PFSK-1 (cell line): ENCODE measurements at regions not wholly inside any gene's neighbourhood (a gene's known extent, or its start where the extent isn't known, plus 50 kb on each side); places are given as distances from the start of the nearest gene placed in this dataset.

Experiments used
- FOXP2 ChIP-seq: optimal IDR thresholded peaks from 2 replicates; pipeline ENCODE3; 2011; ENCODE audit warnings: borderline replicate concordance, control low read depth, inconsistent platforms; ENCODE audit not compliant: insufficient read depth; ENCODE audit errors: extremely low read length, extremely low read depth
- POLR2AphosphoS5 ChIP-seq: IDR thresholded peaks from 2 replicates; pipeline ENCODE4 v1.6.1; 2012; ENCODE audit warnings: low read depth, mild to moderate bottlenecking, control low read depth, low read length, moderate library complexity
- SIN3A ChIP-seq: IDR thresholded peaks from 2 replicates; pipeline ENCODE4 v1.6.1; 2012; ENCODE audit warnings: mild to moderate bottlenecking, low read length, moderate library complexity, borderline replicate concordance; ENCODE audit not compliant: insufficient read depth
- TAF1 ChIP-seq: IDR thresholded peaks from 2 replicates; pipeline ENCODE4 v1.6.1; 2012; ENCODE audit warnings: low read length, control low read depth, borderline replicate concordance; ENCODE audit not compliant: insufficient read depth
- TF ChIP-seq, protein P1 (sequence below), 2 experiments: IDR thresholded peaks; 2 replicates each; pipeline versions ENCODE4 v1.6.1 to v1.8.0; 2011 to 2012; ENCODE audit warnings: low read depth in 2 of 2, low read length in 2 of 2, control low read depth in 1 of 2, inconsistent platforms in 1 of 2, mild to moderate bottlenecking in 1 of 2, moderate library complexity in 1 of 2; ENCODE audit not compliant: insufficient read depth in 1 of 2

GRCh38 chr20:50242548-50242862, 51.9 kb downstream of the CEBPB start:
- TF ChIP-seq FOXP2, result no peak
- no peak for TF ChIP-seq POLR2AphosphoS5
- TF ChIP-seq, protein P1, sequence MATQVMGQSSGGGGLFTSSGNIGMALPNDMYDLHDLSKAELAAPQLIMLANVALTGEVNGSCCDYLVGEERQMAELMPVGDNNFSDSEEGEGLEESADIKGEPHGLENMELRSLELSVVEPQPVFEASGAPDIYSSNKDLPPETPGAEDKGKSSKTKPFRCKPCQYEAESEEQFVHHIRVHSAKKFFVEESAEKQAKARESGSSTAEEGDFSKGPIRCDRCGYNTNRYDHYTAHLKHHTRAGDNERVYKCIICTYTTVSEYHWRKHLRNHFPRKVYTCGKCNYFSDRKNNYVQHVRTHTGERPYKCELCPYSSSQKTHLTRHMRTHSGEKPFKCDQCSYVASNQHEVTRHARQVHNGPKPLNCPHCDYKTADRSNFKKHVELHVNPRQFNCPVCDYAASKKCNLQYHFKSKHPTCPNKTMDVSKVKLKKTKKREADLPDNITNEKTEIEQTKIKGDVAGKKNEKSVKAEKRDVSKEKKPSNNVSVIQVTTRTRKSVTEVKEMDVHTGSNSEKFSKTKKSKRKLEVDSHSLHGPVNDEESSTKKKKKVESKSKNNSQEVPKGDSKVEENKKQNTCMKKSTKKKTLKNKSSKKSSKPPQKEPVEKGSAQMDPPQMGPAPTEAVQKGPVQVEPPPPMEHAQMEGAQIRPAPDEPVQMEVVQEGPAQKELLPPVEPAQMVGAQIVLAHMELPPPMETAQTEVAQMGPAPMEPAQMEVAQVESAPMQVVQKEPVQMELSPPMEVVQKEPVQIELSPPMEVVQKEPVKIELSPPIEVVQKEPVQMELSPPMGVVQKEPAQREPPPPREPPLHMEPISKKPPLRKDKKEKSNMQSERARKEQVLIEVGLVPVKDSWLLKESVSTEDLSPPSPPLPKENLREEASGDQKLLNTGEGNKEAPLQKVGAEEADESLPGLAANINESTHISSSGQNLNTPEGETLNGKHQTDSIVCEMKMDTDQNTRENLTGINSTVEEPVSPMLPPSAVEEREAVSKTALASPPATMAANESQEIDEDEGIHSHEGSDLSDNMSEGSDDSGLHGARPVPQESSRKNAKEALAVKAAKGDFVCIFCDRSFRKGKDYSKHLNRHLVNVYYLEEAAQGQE (IDR thresholded peaks at IDR 0.05; ENCODE audit: insufficient read depth in 1 of 2, low read depth in 2 of 2, low read length in 2 of 2), result no peak
- TF ChIP-seq SIN3A, result no peak
- no peak for TF ChIP-seq TAF1

GRCh38 chr20:50242863-50243609, 52.4 kb downstream of the CEBPB start:
- TF ChIP-seq, protein P1 (IDR thresholded peaks at IDR 0.05; ENCODE audit: insufficient read depth in 1 of 2, low read depth in 2 of 2, low read length in 2 of 2), result no peak
- TF ChIP-seq FOXP2 (no peak), POLR2AphosphoS5 (no peak), SIN3A (no peak), TAF1 (no peak)

DNA sequence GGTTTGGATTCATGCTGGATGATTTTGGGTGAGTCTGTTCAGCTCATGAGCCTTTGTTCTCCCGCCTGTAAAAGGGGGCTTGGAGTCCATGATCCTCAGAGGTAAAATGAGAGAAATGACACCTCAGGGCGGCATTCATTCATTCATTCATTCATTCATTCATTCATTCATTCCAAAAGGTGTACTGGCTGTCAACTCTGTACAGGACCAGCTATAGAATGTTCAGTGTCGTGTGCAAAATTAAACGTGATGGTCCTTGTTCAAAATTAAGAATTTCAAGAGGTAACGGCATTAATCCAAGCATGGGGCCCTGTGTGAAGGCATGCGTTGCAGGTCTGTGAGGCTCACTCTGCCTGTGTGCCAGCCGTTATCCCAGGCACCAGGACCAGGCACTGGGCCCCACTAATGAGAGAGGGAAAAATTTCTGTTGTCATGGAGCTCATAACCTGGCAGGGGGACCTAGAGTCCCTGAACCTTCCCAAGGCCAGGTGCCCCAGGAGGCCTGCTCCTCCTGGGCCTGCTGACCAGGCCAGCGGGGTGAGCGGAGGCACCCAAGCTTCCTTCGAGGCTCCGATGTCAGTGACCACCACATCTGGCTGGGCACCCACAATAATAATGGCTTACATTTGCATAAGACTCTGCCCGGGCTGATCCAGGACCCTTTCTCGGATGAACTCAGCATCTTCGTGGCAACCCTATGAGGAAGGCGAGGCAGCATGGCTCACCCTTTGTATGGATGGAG, 53.2 kb downstream of the CEBPB start:
- TF ChIP-seq SIN3A, result no peak
- no peak for TF ChIP-seq FOXP2
- no peak for TF ChIP-seq POLR2AphosphoS5
- no peak for TF ChIP-seq TAF1
- TF ChIP-seq, protein P1 (IDR thresholded peaks at IDR 0.05; ENCODE audit: insufficient read depth in 1 of 2, low read depth in 2 of 2, low read length in 2 of 2), result no peak

DNA sequence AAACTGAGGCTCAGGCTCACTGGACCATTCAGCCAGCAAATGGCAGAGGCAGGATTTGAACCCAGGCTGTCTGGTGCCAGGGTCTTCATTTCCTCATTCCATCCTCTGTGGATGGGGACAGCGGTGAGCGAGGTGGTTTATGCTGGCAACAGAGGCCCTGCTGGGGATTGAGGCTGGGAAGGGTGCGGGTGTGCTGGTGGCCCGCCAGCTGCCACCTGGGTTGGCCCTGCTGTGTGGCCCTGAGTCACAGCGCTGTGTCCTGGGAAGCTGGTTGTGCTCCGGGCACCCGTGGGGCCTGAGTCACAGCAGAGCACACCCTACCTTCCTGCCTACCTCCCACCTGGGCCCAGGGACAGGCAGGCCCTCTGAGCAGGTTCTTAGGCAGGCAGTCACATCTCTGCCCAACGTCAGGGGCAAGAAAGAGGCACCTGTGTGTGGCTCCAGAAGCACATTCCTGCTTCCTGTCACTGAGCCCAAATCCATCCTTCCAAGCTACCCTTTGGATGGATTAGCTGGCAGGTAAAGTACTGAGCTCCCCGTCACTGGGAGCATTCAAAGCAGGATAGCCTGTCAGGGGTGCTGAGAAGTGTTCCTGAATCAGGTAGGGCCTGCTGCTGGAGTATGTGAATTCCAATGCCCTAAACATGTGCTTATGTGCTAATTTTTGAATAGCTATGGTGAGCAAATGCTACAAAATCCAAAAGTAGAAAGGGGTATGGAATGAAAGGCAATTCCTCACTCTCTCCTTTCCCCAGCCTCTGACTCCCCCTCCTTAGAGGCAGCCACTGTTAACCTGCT, 53.9 kb downstream of the CEBPB start:
- TF ChIP-seq POLR2AphosphoS5 (no peak), FOXP2 (no peak), SIN3A (no peak), TAF1 (no peak)
- TF ChIP-seq, protein P1 (IDR thresholded peaks at IDR 0.05; ENCODE audit: insufficient read depth in 1 of 2, low read depth in 2 of 2, low read length in 2 of 2), result no peak
